HUDEP-2 (cell line): ENCODE measurements at regions not wholly inside any gene's neighbourhood (a gene's known extent, or its start where the extent isn't known, plus 50 kb on each side); places are given as distances from the start of the nearest gene placed in this dataset.
"Not testable (repeated sequence)": the region's sequence is repeated elsewhere in the genome, so short reads cannot be mapped to it uniquely, and the experiment has no call there.

Experiments
- DNase-seq, 76 experiments: peaks; one replicate each; lab custom pipeline; 2025; ENCODE audit not compliant: unreplicated experiment in 76 of 76; lab: John Stamatoyannopoulos, UW

- DNase-seq = no peak
Observed at GRCh38 chr4:101670897-101671296, 119.6 kb upstream of the BANK1 start.

DNA sequence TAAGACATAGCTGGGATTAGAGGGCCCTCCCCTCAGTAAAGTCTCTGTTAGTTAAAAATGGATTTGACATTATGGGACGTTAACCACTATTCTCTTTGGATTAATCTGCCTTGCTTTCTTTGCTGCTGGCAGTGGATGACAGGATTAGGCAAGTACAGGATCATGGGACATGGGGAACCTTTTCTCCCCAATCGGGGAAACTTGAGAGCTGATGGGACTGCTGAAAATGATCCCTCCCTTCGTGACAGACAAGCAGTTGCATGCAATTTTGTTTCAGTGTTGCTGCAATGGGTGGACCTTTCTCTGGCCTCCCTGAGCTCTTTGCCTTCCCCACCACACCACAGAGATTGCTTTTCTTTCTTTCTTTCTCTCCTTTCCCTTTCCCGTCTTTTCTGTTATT lies 120.2 kb upstream of the BANK1 start:
- no peak for DNase-seq

- no peak for DNase-seq
Observed at GRCh38 chr4:101669832-101670188, 120.7 kb upstream of the BANK1 start.

- no peak for DNase-seq
Observed at GRCh38 chr4:101669138-101669831, 121.2 kb upstream of the BANK1 start.

GRCh38 chr4:101667348-101667747 lies 123.2 kb upstream of the BANK1 start:
- no peak for DNase-seq

DNA sequence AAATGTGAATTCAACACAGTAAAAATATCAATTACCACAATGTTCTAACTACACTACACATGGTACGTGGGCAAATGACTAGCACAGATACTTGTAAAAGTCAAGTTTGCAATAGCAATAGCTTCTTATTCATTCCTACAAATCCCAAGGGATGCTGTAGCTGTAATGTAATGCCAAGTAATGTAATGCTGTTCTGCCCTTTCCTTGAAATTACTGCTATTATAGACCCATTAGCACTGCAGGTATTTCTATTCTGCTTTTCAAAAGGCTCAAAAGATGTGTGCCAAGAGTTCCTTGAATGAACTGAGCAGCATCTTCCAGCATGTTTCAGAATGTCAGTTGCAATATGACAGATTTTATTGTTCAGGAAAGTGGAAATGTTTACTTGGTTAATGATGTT lies 129.9 kb upstream of the BANK1 start:
- DNase-seq = no peak

- no peak for DNase-seq
Observed at GRCh38 chr4:101655857-101656256, 134.7 kb upstream of the BANK1 start.

- DNase-seq = no peak
Observed at GRCh38 chr4:101655005-101655404, 135.5 kb upstream of the BANK1 start.

DNA sequence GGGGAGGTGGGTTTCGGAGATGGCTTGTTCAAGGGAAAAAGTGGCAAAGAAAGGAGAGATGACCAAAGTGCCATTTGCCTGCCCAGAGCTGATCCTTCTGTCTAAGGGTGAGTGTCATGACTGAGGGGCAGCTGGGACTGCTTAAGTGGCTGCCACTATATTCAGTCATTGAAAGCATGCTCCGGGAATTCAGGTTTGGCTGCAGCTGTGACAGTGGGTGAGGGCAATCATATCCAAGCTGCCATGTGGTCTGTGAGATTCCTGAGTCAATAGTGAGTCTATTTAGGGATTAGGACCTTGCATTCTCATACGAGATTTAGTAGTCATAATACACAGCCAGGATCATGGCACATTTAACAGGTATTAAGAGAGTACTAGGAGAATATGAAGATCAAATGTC lies 138.8 kb upstream of the BANK1 start:
- no peak for DNase-seq

GRCh38 chr4:101649790-101650515 lies 140.6 kb upstream of the BANK1 start:
- DNase-seq = peak in 16 of 76 experiments; percentile 2 to 58 (median 14)

DNA sequence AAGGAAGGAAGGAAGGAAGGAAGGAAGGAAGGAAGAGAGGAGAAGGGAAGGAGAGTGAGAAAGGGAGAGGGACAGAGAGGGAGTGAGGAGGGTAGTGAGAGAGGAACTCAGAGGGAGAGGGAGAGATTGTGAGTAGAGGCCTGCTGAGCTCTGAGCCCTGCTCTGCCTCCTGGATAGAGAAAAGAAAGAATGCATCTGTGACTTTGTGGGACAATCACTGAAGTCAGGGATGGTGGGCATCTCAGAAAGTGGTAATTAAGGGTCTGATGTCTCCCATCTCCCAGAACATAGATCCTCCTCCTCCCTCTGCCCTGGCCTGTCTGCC lies 142.9 kb upstream of the BANK1 start:
- no peak for DNase-seq

- DNase-seq = no peak
Observed at GRCh38 chr4:101644516-101644915, 146.0 kb upstream of the BANK1 start.

DNA sequence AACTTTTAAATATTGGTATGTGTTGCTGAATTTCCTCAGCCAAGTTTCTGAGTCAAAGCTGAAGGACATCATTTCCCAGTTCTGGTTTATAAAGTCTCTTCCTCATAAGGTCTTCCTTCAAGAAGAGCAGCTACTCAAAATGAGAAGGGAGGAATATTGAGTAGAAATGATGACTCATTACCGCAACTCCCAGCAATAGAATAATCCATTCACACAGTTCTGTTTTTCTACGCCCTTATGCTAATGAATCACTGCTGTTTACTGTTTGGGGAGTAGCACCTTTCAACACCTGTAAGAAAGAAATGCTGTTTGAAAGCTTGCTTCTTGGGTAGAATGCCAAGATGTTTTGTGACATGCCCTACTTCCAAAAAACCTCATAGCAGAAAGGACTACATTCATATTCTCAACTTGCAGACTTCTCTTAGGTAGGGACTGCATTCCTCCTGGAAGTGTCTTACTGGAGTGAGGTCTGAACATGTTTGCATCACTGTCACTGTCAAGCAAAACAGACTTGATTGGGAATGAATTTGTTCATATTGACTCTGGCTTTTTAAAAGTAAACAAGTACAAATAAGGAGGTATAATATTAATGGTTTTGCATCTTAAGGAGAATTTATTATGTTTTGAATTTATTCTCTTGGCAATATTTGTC lies 147.2 kb upstream of the BANK1 start:
- DNase-seq = no peak

- not testable (repeated sequence) for DNase-seq
Observed at GRCh38 chr4:101632766-101633165, 157.8 kb upstream of the BANK1 start.

GRCh38 chr4:101630319-101630986 lies 160.1 kb upstream of the BANK1 start:
- no peak for DNase-seq

DNA sequence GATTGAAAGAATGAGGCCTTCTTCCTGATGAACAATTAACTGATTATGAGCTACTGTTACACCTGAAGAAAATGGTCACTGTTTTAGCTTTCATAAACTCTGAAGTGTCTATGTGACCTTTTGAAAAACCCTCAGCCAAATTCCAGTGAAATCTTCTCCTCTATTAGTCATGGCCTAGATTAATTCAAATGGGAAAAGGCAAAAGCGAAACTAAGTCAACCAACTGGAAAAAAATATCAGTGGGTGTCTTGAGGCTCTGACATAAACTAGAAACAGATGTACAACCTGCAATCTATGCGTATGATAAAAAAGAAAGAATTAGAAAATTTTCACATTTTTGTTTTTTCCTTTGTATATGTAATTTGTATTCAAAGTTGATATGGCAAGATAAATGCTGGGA lies 169.4 kb upstream of the BANK1 start:
- DNase-seq = no peak

DNA sequence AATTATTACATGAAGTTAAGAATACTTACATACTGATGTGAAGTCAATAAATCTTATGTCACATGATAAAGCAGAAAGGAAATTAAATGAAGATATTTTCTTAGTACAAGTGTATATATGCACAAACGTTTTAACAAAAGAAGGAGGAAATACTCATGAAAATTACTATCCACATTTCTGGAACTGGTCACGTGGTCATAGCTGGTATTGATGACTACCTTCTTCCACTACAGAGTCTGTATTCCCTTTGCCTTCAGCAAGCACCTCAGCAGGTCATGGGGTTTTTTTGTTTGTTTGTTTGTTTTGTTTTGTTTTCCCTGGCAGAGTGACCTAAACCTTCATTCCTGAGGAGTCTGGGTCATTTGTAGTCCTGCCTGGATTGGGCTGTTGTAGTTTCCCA lies 174.9 kb upstream of the BANK1 start:
- DNase-seq = no peak

GRCh38 chr4:101606989-101607388 lies 183.5 kb upstream of the BANK1 start:
- not testable (repeated sequence) for DNase-seq

GRCh38 chr4:101604976-101605375 lies 185.6 kb upstream of the BANK1 start:
- DNase-seq = no peak

GRCh38 chr4:101600287-101600686 lies 190.2 kb upstream of the BANK1 start:
- no peak for DNase-seq

DNA sequence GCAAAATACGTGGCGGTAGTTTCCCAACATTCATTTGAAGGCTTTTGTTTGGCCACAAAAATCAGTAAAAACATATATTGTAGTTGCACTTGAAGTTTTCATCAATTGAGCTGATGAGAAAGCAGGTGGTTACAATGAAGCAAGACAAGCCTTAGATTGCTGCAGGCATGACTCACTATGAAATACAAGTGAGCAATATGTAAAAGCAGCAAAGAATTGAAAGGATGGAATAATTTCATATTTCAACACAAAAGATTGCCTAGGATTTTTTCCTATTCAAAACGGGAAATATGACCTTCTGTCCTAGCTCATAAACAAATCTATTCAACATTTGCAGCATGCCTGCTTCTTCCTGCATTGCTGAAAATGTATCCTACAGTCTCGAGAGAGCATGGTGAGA lies 190.9 kb upstream of the BANK1 start:
- no peak for DNase-seq
